HG02943 (cell line): ENCODE measurements at regions not wholly inside any gene's neighbourhood (a gene's known extent, or its start where the extent isn't known, plus 50 kb on each side); places are given as distances from the start of the nearest gene placed in this dataset.

Experiments used
- ATAC-seq: cut with Tn5 transposase; IDR thresholded peaks from one replicate; pipeline ENCODE4 v1.9.1; 2021; ENCODE audit warnings: mild to moderate bottlenecking, low read depth, moderate library complexity; ENCODE audit not compliant: unreplicated experiment

DNA sequence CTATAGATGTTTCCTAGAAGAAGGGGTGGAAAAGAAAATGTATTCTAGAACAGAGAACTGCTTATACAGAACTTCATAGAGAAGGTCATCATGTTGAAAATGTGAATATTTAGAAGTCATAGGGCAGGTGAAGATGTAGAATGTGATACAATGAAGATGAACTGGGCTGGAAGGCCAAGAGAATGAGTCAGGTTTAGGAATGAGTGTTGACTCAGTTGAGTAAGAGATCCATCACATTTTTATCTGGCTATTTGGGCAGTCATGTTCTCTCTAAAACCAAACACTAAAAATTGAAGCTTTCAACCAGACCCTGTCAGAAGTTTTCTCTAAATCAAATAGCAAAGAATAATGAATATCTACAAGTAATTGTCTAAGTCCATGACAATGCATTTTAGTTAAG, 660.5 kb downstream of the KCNJ2 start:
- ATAC-seq, result no peak

GRCh38 chr17:70834039-70834438, 664.7 kb downstream of the KCNJ2 start:
- ATAC-seq, result no peak

GRCh38 chr17:70848785-70849184, 679.5 kb downstream of the KCNJ2 start:
- ATAC-seq, result no peak

GRCh38 chr17:70855401-70856054, 686.2 kb downstream of the KCNJ2 start:
- no peak for ATAC-seq

DNA sequence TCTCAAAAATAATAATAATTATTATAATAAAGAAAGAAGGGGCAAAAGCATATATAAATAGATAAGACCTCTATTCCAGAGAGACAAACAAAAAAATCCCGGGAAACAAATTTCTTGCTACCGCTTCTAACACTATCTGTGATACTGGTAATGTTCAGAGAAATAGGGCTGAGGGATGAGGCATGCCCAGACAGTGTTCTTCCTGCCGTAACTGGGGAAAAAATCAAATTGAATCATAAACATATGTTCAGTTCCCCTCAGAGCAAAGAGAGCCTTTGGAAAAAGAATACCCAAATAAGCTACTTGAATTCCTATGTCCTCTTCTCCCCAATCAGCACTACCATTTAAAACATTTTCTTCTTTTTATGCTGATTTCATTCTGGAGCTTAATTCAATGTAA, 688.0 kb downstream of the KCNJ2 start:
- no peak for ATAC-seq

- ATAC-seq, result no peak
Measured at GRCh38 chr17:70859829-70860228, 690.5 kb downstream of the KCNJ2 start.

- no peak for ATAC-seq
Measured at GRCh38 chr17:70862295-70862694, 693.0 kb downstream of the KCNJ2 start.

- ATAC-seq, result no peak
Measured at GRCh38 chr17:70863436-70864248, 694.3 kb downstream of the KCNJ2 start.

DNA sequence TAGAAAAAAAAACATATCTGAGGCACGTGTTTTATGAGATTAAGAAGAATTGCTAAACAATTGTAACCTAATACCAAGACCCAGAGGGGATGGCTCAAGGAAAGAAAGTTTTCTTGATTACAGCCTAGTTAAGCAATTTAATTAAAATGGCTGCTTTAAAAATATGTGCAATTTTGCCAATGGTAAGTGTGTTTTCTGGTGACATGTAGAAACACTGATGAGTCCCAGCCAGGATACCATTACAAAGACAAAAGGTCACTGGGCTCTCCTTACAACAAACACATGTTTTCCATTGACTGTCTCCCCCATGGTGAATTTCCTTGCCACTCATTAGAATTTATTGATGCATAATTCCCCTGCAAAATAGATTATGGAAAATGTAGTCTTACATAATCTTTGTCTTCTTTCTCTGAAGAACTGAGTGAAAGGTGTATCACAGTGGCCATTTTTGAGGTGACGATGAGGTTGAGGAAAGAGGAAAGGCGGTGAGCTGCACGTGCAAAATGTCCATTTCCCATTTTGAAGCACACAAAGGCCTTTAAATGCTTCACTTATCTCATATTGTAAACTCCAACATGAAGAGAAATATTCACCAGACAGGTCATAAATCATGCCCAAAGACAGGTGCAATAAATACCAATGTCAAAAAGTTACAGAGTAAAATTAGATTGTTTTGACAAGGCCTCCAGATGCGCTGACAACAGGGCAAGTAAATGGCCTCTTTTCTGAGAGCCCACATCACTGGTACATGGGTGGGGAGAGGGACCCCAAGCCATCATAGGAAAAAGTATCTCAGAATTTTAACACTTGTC, 696.9 kb downstream of the KCNJ2 start:
- no peak for ATAC-seq

DNA sequence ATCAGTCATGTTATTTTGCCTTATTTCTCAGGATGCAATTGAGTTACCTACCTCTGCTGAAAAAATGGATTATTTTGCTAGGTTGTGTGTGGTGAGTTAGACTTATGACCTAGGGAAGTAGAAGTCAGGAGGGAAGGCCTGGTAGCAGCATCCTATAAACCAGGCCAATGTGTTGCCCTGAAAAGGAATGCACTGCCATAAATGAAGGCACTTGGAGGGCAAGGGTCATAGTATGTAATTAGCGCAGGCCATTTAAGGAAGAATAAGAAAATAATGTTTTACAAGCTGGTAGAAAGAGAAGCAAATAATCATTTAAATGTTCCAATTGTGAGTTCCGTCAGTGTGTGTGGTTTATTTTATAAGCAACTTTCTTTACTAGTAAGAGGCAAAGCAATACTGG, 698.8 kb downstream of the KCNJ2 start:
- ATAC-seq, result no peak

- ATAC-seq, result no peak
Measured at GRCh38 chr17:70869402-70870085, 700.2 kb downstream of the KCNJ2 start.

DNA sequence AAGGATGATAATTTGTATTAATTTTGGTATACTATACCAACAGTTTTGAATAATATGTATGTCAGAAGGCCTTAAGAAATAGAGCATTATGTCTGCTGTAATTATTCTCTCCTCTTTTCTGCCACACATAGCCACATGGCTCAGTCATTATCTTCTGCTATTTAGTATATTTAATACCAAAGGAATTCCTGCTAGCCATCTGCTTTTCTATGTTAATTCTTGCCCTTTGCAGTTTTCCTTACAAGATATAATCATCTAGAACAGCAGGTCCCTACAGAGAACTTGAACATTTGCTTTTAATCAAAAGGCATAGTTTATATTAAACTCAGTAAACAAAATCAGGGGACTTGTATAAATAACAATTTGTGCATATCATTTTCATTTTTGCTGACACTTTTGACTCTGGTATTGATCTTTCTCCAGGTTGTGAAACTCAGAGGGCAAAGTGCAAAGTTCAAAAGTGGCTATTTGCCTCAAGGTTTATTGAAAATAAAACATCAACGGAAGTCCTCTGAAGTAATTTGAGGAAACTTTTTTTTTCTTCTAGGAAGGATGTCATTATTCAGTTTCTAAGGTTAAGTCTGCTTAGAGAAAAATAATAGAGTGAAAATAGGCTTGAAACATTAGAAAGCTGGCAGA, 702.0 kb downstream of the KCNJ2 start:
- no peak for ATAC-seq

- ATAC-seq, result no peak
Measured at GRCh38 chr17:70872103-70872502, 702.8 kb downstream of the KCNJ2 start.

DNA sequence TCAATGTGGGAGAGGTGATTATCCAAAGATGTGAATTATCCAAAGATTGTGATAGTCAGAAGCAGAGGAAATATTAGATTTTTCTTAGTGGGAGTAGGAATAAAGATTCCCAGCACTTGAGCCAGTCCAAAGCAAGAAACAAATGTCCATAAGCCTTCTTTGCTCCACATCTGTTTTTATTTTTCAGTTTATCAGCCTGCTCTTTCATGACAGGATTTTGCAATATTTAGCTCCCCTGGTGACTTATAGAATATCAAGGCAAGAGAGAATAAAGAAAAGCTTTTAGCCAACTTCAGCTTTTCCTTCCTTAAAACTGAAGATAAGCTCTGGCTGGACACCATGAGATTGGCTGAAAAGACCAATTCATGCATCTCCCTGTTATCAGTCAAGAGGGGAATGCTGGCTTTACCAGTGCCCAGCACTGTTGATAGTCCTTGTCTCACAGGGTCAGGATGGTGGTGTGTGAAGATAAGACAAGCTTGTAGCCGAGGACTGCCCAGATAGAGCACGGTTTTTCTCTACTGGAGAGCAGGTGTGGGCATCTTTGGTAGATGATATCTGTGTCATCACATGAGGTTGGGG, 706.5 kb downstream of the KCNJ2 start:
- no peak for ATAC-seq

DNA sequence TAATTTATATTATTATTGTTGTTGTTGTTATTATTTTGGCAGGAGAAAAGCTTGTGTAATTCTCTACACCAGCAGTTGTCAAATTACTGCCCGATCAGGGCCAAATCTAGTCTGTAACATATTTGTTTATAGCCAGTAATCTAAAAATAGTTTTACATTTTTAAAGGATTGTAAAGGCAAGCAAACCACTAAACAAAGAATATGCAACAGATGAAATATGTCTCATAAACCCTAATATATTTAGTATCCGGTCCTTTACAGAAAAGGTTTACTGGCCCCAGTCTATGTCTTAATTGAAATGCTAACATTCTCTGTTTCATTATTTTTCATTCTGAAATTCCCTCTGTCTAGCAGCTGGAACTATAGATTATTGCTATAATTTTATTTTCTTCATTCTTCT, 709.5 kb downstream of the KCNJ2 start:
- ATAC-seq, result no peak

GRCh38 chr17:70879401-70879800, 710.1 kb downstream of the KCNJ2 start:
- ATAC-seq, result no peak

DNA sequence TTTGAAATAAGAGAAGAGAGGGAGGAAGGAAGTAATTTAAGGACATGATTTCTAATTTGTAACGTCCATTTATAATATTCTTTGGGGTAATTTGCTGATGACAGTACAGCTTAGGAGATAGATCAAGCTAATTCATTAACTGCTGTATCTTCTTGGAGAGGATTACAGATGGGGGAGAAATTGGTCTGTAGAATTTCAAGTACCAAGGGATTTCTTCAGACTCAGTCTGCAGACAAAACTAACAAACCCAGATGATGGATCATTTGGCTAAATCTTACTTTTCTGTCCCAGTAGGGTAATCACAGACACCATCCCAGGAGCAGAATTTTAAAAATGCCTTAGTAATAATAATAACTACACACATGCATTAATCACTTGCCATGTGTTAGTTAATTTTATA, 711.8 kb downstream of the KCNJ2 start:
- ATAC-seq, result no peak

- ATAC-seq, result no peak
Measured at GRCh38 chr17:70882504-70882903, 713.2 kb downstream of the KCNJ2 start.

DNA sequence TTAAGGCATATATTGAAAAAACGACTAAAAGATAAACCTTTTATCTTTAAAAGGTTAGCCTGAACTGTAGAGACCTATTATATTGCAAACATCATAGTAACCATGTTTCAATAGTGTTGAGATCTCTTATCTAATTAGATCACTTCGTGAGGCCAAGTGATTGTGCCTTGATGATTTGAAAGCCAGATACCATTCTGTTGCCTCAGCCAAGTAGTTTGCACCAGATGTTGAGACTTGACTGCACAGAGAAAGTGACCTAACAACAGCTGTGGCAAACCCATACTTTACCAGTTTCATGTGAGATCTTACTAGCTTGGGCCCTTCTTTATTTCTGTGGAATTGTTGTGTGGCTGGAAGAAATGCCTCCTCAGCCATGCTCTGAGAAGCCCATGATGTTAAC, 717.3 kb downstream of the KCNJ2 start:
- ATAC-seq, result no peak

DNA sequence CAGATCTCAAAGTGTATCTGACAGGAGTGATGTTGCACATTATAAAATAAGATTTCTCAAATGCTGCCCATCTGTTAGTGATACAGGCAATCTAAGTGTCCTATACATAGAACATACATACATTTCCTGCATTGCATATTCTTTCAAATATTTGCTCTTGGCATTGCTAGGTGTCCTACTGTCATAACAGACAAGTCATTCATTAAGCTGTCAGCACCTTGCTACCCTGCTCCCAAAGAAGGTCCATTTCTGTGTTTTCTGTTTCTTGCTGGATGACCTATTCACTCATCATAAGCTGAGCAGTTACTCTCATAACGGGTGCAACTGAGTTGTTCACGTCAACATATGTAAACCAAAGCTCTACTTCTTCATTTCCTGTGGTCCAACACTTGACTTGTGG, 719.0 kb downstream of the KCNJ2 start:
- no peak for ATAC-seq
